RWPE2 (cell line): ENCODE measurements at regions not wholly inside any gene's neighbourhood (a gene's known extent, or its start where the extent isn't known, plus 50 kb on each side); places are given as distances from the start of the nearest gene placed in this dataset.

Source experiments
- ATAC-seq: fragments of 200-7000 bp; cut with Tn5 transposase; 3 replicates; pipeline ENCODE4 v1.9.1; 2021; ENCODE audit warnings: low read depth
- DNase-seq: peaks from one replicate; pipeline ENCODE4 v3.0.0-alpha.2; 2020; ENCODE audit warnings: low spot score
- H3K27ac ChIP-seq: fragments of 450-650 bp; 2 replicates; pipeline ENCODE4 v1.5.1; 2017; ENCODE audit warnings: mild to moderate bottlenecking; ENCODE audit not compliant: poor library complexity, severe bottlenecking
- H3K27me3 ChIP-seq: fragments of 250-450 bp; sonication (Bioruptor Pico); 2 replicates; pipeline ENCODE4 v1.5.1; 2021; ENCODE audit warnings: mild to moderate bottlenecking, moderate library complexity; ENCODE audit not compliant: insufficient read depth, poor library complexity, severe bottlenecking
- H3K36me3 ChIP-seq: fragments of 250-450 bp; sonication (Bioruptor Pico); 2 replicates; pipeline ENCODE4 v1.5.1; 2020; ENCODE audit warnings: low read depth, mild to moderate bottlenecking, moderate library complexity
- H3K4me1 ChIP-seq: fragments of 250-450 bp; sonication (Bioruptor Pico); 2 replicates; pipeline ENCODE4 v1.5.1; 2021; ENCODE audit warnings: mild to moderate bottlenecking, moderate library complexity; ENCODE audit not compliant: insufficient read depth, poor library complexity, severe bottlenecking
- H3K4me3 ChIP-seq: fragments of 250-450 bp; sonication (Bioruptor Pico); 2 replicates; pipeline ENCODE4 v1.5.1; 2021; ENCODE audit warnings: mild to moderate bottlenecking, moderate library complexity; ENCODE audit not compliant: severe bottlenecking
- H3K9me3 ChIP-seq: fragments of 250-450 bp; sonication (Bioruptor Pico); 2 replicates; pipeline ENCODE4 v1.5.1; 2021; ENCODE audit warnings: mild to moderate bottlenecking, moderate library complexity; ENCODE audit not compliant: severe bottlenecking
- TF ChIP-seq, protein P1 (sequence below): fragments of 450-650 bp; IDR thresholded peaks from one replicate; pipeline ENCODE4 v1.5.1; 2017; ENCODE audit warnings: mild to moderate bottlenecking, moderate library complexity; ENCODE audit not compliant: poor library complexity, severe bottlenecking

DNA sequence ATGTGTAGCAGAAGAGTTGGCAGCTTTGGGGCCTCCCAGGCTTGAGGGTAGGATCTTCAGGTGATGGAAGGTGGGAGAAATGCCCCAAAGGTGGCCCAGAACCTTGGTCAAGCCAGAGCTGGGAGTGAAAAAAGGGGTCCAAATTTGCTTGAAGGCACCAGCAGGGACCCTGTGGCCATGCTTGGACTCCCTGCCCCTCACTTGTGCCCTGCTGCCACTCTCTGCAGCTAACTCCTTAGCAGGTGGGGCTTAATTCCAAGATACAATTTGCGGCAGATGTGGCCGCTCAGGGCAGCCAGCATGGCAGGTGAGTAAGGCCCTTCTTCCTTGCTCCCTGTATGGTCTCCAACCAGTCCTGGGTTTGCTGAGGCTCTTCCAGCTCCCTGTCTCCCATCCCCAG, 51.3 kb upstream of the ADRA1D start:
- no peaks in the 10 kb centered on the region for H3K9me3 ChIP-seq
- H3K4me1 ChIP-seq, result no peaks in the 10 kb centered on the region
- DNase-seq (no peak), ATAC-seq (no peak)
- H3K36me3 ChIP-seq, result no peaks in the 10 kb centered on the region
- TF ChIP-seq, protein P1, sequence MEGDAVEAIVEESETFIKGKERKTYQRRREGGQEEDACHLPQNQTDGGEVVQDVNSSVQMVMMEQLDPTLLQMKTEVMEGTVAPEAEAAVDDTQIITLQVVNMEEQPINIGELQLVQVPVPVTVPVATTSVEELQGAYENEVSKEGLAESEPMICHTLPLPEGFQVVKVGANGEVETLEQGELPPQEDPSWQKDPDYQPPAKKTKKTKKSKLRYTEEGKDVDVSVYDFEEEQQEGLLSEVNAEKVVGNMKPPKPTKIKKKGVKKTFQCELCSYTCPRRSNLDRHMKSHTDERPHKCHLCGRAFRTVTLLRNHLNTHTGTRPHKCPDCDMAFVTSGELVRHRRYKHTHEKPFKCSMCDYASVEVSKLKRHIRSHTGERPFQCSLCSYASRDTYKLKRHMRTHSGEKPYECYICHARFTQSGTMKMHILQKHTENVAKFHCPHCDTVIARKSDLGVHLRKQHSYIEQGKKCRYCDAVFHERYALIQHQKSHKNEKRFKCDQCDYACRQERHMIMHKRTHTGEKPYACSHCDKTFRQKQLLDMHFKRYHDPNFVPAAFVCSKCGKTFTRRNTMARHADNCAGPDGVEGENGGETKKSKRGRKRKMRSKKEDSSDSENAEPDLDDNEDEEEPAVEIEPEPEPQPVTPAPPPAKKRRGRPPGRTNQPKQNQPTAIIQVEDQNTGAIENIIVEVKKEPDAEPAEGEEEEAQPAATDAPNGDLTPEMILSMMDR, result no peak
- H3K4me3 ChIP-seq, result no peak overlapping the region
- H3K27me3 ChIP-seq, result no peaks in the 10 kb centered on the region
- H3K27ac ChIP-seq, result no peak overlapping the region

DNA sequence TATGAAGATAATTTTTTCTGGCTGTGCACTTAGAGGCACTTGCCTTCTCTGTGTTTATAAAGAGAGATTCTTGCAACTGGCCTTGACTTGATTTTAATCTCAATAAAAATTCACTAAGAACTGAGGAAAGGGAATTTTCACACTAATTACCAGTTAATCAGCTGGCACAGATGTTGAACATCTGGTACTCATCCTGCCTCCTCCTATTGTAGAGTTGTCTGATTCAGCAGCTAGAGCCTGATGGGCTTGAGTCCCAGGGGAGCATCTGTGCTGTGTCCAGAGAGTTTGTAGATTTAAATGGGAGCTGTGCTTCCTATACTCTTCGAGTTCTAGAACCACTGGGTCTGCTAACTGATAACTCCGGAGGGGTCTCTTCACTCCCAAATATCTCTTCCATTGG, 50.7 kb upstream of the ADRA1D start:
- H3K27me3 ChIP-seq, result no peaks in the 10 kb centered on the region
- DNase-seq, result no peak
- TF ChIP-seq, protein P1, result no peak
- H3K9me3 ChIP-seq, result no peaks in the 10 kb centered on the region
- no peak overlapping the region for H3K4me3 ChIP-seq
- H3K4me1 ChIP-seq, result no peaks in the 10 kb centered on the region
- H3K27ac ChIP-seq, result no peak overlapping the region
- ATAC-seq, result no peak
- H3K36me3 ChIP-seq, result no peaks in the 10 kb centered on the region

DNA sequence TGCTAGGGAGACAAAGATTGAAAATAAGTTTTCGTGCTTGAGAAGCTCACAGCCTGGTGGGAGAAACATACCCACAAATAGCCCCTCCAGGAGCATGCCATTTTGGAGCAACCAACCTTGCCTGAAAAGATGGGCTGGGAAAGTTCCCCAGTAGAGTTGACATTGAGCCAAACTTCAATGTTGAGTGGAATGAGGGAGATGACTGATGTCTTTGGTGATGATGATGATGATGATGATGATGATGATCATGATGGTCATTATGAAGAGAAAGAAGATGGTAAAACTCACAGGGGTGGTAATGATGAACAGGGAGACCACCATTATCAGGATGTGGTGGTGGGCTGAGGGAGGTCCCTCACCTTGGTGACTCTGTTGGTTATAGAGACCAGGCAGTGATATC, 50.1 kb upstream of the ADRA1D start:
- Histone ChIP-seq H3K36me3 (no peaks in the 10 kb centered on the region), H3K27me3 (no peaks in the 10 kb centered on the region), H3K4me1 (no peaks in the 10 kb centered on the region), H3K27ac (no peak overlapping the region), H3K9me3 (no peaks in the 10 kb centered on the region), H3K4me3 (no peak overlapping the region)
- ATAC-seq, result no peak
- no peak for DNase-seq
- TF ChIP-seq, protein P1, result no peak
